ENCODE measurements at regions not wholly inside any gene's neighbourhood (a gene's known extent, or its start where the extent isn't known, plus 50 kb on each side); places are given as distances from the start of the nearest gene placed in this dataset.

- peaks cover 0 to 2% (median 0%) of the 10 kb centered on the region in 3 donors for H3K4me1 ChIP-seq (ENCODE audit: control insufficient read depth in 2 of 3, insufficient read depth in 2 of 3, low read depth in 1 of 3, low read length in 3 of 3)
- no peak for DNase-seq
- no peak for FAIRE-seq
- H3K27me3 ChIP-seq (ENCODE audit: control insufficient read depth, insufficient read depth, low read length): no peaks in the 10 kb centered on the region
- H3K9me3 ChIP-seq (ENCODE audit: control insufficient read depth in 2 of 3, insufficient read depth in 1 of 3, low read length in 3 of 3): no peaks in the 10 kb centered on the region
- intact Hi-C loops (cut with DNase I): no loop called here
- H3K36me3 ChIP-seq (ENCODE audit: control insufficient read depth in 2 of 3, insufficient read depth in 3 of 3, low read length in 3 of 3): no peaks in the 10 kb centered on the region
- no peak for TF ChIP-seq CTCF (IDR thresholded peaks at IDR 0.05; ENCODE audit: borderline replicate concordance, extremely low read depth, insufficient read depth)
- H3K9ac ChIP-seq (ENCODE audit: low read length in 3 of 3): no peak overlapping the region
- no peak overlapping the region for H3K4me3 ChIP-seq (ENCODE audit: low read length in 3 of 3)
- H3K27ac ChIP-seq (ENCODE audit: low read depth in 2 of 2, low read length in 2 of 2): no peak overlapping the region
Observed at GRCh38 chr18:62634458-62634857, 80.9 kb upstream of the PHLPP1 start.

GRCh38 chr18:62634979-62635630 is 80.2 kb upstream of the PHLPP1 start:
- peaks cover 0 to 2% (median 0%) of the 10 kb centered on the region in 3 donors for H3K4me1 ChIP-seq (ENCODE audit: control insufficient read depth in 2 of 3, insufficient read depth in 2 of 3, low read depth in 1 of 3, low read length in 3 of 3)
- intact Hi-C loops (cut with DNase I): no loop called here
- FAIRE-seq: no peak
- TF ChIP-seq CTCF (IDR thresholded peaks at IDR 0.05; ENCODE audit: borderline replicate concordance, extremely low read depth, insufficient read depth): no peak
- DNase-seq: no peak
- no peak overlapping the region for H3K9ac ChIP-seq (ENCODE audit: low read length in 3 of 3)
- no peaks in the 10 kb centered on the region for H3K27me3 ChIP-seq (ENCODE audit: control insufficient read depth, insufficient read depth, low read length)
- H3K4me3 ChIP-seq (ENCODE audit: low read length in 3 of 3): no peak overlapping the region
- H3K9me3 ChIP-seq (ENCODE audit: control insufficient read depth in 2 of 3, insufficient read depth in 1 of 3, low read length in 3 of 3): no peaks in the 10 kb centered on the region
- no peak overlapping the region for H3K27ac ChIP-seq (ENCODE audit: low read depth in 2 of 2, low read length in 2 of 2)
- H3K36me3 ChIP-seq (ENCODE audit: control insufficient read depth in 2 of 3, insufficient read depth in 3 of 3, low read length in 3 of 3): no peaks in the 10 kb centered on the region

GRCh38 chr18:62637403-62637802 is 77.9 kb upstream of the PHLPP1 start:
- DNase-seq (no peak), FAIRE-seq (no peak)
- intact Hi-C loops (cut with DNase I): no loop called here
- no peaks in the 10 kb centered on the region for H3K9me3 ChIP-seq (ENCODE audit: control insufficient read depth in 2 of 3, insufficient read depth in 1 of 3, low read length in 3 of 3)
- no peak overlapping the region for H3K27ac ChIP-seq (ENCODE audit: low read depth in 2 of 2, low read length in 2 of 2)
- peaks cover 0 to 2% (median 0%) of the 10 kb centered on the region in 3 donors for H3K4me1 ChIP-seq (ENCODE audit: control insufficient read depth in 2 of 3, insufficient read depth in 2 of 3, low read depth in 1 of 3, low read length in 3 of 3)
- no peaks in the 10 kb centered on the region for H3K36me3 ChIP-seq (ENCODE audit: control insufficient read depth in 2 of 3, insufficient read depth in 3 of 3, low read length in 3 of 3)
- H3K27me3 ChIP-seq (ENCODE audit: control insufficient read depth, insufficient read depth, low read length): no peaks in the 10 kb centered on the region
- no peak overlapping the region for H3K4me3 ChIP-seq (ENCODE audit: low read length in 3 of 3)
- no peak for TF ChIP-seq CTCF (IDR thresholded peaks at IDR 0.05; ENCODE audit: borderline replicate concordance, extremely low read depth, insufficient read depth)
- no peak overlapping the region for H3K9ac ChIP-seq (ENCODE audit: low read length in 3 of 3)
